ENCODE measurements at regions not wholly inside any gene's neighbourhood (a gene's known extent, or its start where the extent isn't known, plus 50 kb on each side); places are given as distances from the start of the nearest gene placed in this dataset.
A peak's percentile ranks its signal among the peaks of the same experiment; 100 is the strongest.

GRCh38 chr4:186351668-186352194, 85.7 kb downstream of the F11 start:
- DNase-seq (ENCODE audit: low spot score), result no peak

GRCh38 chr4:186348433-186348832, 82.4 kb downstream of the F11 start:
- DNase-seq (ENCODE audit: low spot score), result no peak

- no peak for DNase-seq (ENCODE audit: low spot score)
These were observed 81.8 kb downstream of the F11 start for GRCh38 chr4:186347743-186348142.

GRCh38 chr4:186345184-186345583, 79.2 kb downstream of the F11 start:
- no peak for DNase-seq (ENCODE audit: low spot score)

GRCh38 chr4:186342582-186342981, 76.6 kb downstream of the F11 start:
- peak; percentile 18 for DNase-seq (ENCODE audit: low spot score)

- DNase-seq (ENCODE audit: low spot score), result no peak
These were observed 75.7 kb downstream of the F11 start for GRCh38 chr4:186341655-186342054.

All from RKO (cell line).